ENCODE measurements at regions not wholly inside any gene's neighbourhood (a gene's known extent, or its start where the extent isn't known, plus 50 kb on each side); places are given as distances from the start of the nearest gene placed in this dataset.

DNA sequence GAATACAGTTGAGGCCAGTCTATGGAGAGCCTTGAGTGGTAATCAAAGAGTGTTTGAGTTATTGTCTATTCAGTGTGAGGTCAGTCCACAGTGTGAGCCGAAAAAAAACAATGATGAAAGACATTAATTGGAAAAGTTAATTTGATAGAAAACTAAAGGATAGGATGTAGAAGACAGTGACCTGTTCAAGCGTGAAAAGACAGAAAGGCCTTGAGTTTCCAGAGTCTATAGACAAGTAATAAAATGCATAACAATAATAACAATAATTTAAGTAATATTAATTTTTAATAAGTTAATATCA is 90.4 kb downstream of the SLC30A10 start:
- Histone ChIP-seq H3K4me1 (ENCODE audit: control insufficient read depth in 5 of 5, insufficient read depth in 5 of 5, low read length in 5 of 5) (no peaks in the 10 kb centered on the region), H3K36me3 (ENCODE audit: control insufficient read depth in 4 of 4, insufficient read depth in 4 of 4, low read length in 4 of 4) (no peaks in the 10 kb centered on the region), H3K27me3 (ENCODE audit: control insufficient read depth in 3 of 3, insufficient read depth in 3 of 3, low read length in 2 of 3) (peaks cover 0 to 3% (median 0%) of the 10 kb centered on the region in 3 donors), H3K9ac (ENCODE audit: insufficient read depth in 1 of 2, low read length in 2 of 2) (no peak overlapping the region), H3K27ac (ENCODE audit: low read depth in 1 of 2, low read length in 1 of 2) (no peak overlapping the region), H3K4me3 (no peak overlapping the region), H3K9me3 (ENCODE audit: control insufficient read depth in 4 of 4, insufficient read depth in 3 of 4, low read length in 3 of 4) (no peaks in the 10 kb centered on the region)
- DNase-seq = no peak
- 74 to 79% methylated on average over 2 of the region's 2 CpGs for WGBS, 2 donors
- ATAC-seq (ENCODE audit: insufficient read depth, low FRiP score) = no peak
- TF ChIP-seq, protein P1, sequence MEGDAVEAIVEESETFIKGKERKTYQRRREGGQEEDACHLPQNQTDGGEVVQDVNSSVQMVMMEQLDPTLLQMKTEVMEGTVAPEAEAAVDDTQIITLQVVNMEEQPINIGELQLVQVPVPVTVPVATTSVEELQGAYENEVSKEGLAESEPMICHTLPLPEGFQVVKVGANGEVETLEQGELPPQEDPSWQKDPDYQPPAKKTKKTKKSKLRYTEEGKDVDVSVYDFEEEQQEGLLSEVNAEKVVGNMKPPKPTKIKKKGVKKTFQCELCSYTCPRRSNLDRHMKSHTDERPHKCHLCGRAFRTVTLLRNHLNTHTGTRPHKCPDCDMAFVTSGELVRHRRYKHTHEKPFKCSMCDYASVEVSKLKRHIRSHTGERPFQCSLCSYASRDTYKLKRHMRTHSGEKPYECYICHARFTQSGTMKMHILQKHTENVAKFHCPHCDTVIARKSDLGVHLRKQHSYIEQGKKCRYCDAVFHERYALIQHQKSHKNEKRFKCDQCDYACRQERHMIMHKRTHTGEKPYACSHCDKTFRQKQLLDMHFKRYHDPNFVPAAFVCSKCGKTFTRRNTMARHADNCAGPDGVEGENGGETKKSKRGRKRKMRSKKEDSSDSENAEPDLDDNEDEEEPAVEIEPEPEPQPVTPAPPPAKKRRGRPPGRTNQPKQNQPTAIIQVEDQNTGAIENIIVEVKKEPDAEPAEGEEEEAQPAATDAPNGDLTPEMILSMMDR (IDR thresholded peaks at IDR 0.05; ENCODE audit: control extremely low read depth, extremely low read depth) = no peak

GRCh38 chr1:219837274-219837993 is 90.9 kb downstream of the SLC30A10 start:
- Histone ChIP-seq H3K9me3 (ENCODE audit: control insufficient read depth in 4 of 4, insufficient read depth in 3 of 4, low read length in 3 of 4) (no peaks in the 10 kb centered on the region), H3K9ac (ENCODE audit: insufficient read depth in 1 of 2, low read length in 2 of 2) (no peak overlapping the region), H3K4me3 (no peak overlapping the region), H3K27ac (ENCODE audit: low read depth in 1 of 2, low read length in 1 of 2) (no peak overlapping the region), H3K36me3 (ENCODE audit: control insufficient read depth in 4 of 4, insufficient read depth in 4 of 4, low read length in 4 of 4) (no peaks in the 10 kb centered on the region), H3K4me1 (ENCODE audit: control insufficient read depth in 5 of 5, insufficient read depth in 5 of 5, low read length in 5 of 5) (no peaks in the 10 kb centered on the region), H3K27me3 (ENCODE audit: control insufficient read depth in 3 of 3, insufficient read depth in 3 of 3, low read length in 2 of 3) (peaks cover 0 to 3% (median 0%) of the 10 kb centered on the region in 3 donors)
- TF ChIP-seq, protein P1 (IDR thresholded peaks at IDR 0.05; ENCODE audit: control extremely low read depth, extremely low read depth) = no peak
- DNase-seq (peak; percentile 26 to 82 (median 75)), ATAC-seq (ENCODE audit: insufficient read depth, low FRiP score) (no peak)
- 39 to 42% methylated on average over 7 of the region's 7 CpGs for WGBS, 2 donors

DNA sequence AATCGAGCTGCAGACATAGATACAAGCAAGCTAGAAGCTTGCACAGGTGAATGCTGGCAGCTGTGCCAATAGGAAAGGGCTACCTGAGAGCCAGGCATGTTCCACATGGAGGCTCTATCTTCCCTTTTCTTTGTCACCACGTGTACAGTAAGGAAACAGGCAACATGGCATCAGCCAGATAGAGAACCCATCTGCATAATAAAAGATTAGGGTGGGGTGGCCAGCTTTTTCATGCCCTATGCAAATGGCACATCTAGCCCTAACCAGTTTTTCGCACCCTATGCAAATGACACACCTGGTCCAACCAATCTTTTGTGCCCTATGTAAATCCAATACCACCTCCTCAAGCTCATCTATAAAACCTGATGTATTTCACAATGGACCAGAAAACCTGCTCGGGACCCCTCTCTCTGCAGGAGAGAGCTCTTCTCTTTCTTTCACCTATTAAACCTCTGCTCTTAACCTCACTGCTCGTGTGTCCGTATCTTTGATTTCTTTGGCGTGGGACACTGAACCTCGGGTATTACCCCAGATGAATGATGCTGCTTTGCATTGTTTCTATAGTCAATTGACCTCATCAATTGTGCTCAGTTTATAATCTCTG is 93.9 kb downstream of the SLC30A10 start:
- H3K36me3 ChIP-seq (ENCODE audit: control insufficient read depth in 4 of 4, insufficient read depth in 4 of 4, low read length in 4 of 4) = no peaks in the 10 kb centered on the region
- no peak for ATAC-seq (ENCODE audit: insufficient read depth, low FRiP score)
- H3K27ac ChIP-seq (ENCODE audit: low read depth in 1 of 2, low read length in 1 of 2) = no peak overlapping the region
- WGBS, 2 donors = 59 to 66% methylated on average over 8 of the region's 8 CpGs
- no peak overlapping the region for H3K9ac ChIP-seq (ENCODE audit: insufficient read depth in 1 of 2, low read length in 2 of 2)
- DNase-seq = no peak
- TF ChIP-seq, protein P1 (IDR thresholded peaks at IDR 0.05; ENCODE audit: control extremely low read depth, extremely low read depth) = no peak
- no peak overlapping the region for H3K4me3 ChIP-seq
- no peaks in the 10 kb centered on the region for H3K4me1 ChIP-seq (ENCODE audit: control insufficient read depth in 5 of 5, insufficient read depth in 5 of 5, low read length in 5 of 5)
- H3K27me3 ChIP-seq (ENCODE audit: control insufficient read depth in 3 of 3, insufficient read depth in 3 of 3, low read length in 2 of 3) = peaks cover 0 to 3% (median 0%) of the 10 kb centered on the region in 3 donors
- no peaks in the 10 kb centered on the region for H3K9me3 ChIP-seq (ENCODE audit: control insufficient read depth in 4 of 4, insufficient read depth in 3 of 4, low read length in 3 of 4)
